Cardiac muscle cell (in vitro differentiated cells and primary cell): ENCODE measurements at regions not wholly inside any gene's neighbourhood (a gene's known extent, or its start where the extent isn't known, plus 50 kb on each side); places are given as distances from the start of the nearest gene placed in this dataset.
A peak's percentile ranks its signal among the peaks of the same experiment; 100 is the strongest.

Experiments
- DNase-seq, 2 donors: peaks; one replicate each; pipeline versions ENCODE4 v3.0.0 to v3.0.0-alpha.2; 2010 to 2017; ENCODE audit warnings: low read depth in 1 of 2, low spot score in 1 of 2
- H3K27ac ChIP-seq: fragments of 200-600 bp; sonication (generic); 2 replicates; pipeline ENCODE4 v1.5.1; 2016
- H3K27me3 ChIP-seq: fragments of 200-600 bp; sonication (generic); 2 replicates; pipeline ENCODE4 v1.6.0; 2016; ENCODE audit warnings: control low read depth
- H3K36me3 ChIP-seq: fragments of 200-600 bp; sonication (generic); 2 replicates; pipeline ENCODE4 v1.5.1; 2016; ENCODE audit warnings: control low read depth
- H3K4me1 ChIP-seq: fragments of 200-600 bp; sonication (generic); 2 replicates; pipeline ENCODE4 v1.8.1; 2017; ENCODE audit warnings: low read depth, mild to moderate bottlenecking, mixed run types
- H3K4me3 ChIP-seq: fragments of 200-600 bp; sonication (generic); 2 replicates; pipeline ENCODE4 v1.5.1; 2016; ENCODE audit warnings: mild to moderate bottlenecking
- H3K9me3 ChIP-seq: fragments of 200-600 bp; sonication (generic); 2 replicates; pipeline ENCODE4 v1.5.1; 2017; ENCODE audit warnings: low read depth, mild to moderate bottlenecking, control low read depth
- CTCF ChIP-seq: IDR thresholded peaks from 2 replicates; pipeline ENCODE4 v1.5.1; 2012; ENCODE audit warnings: low read depth, mild to moderate bottlenecking, low read length

GRCh38 chr6:134722200-134722870 lies 227.6 kb downstream of the ALDH8A1 start:
- Histone ChIP-seq H3K9me3 (no peaks in the 10 kb centered on the region), H3K36me3 (no peaks in the 10 kb centered on the region), H3K4me1 (peaks cover 18% of the 10 kb centered on the region), H3K27ac (no peak overlapping the region), H3K27me3 (no peaks in the 10 kb centered on the region), H3K4me3 (no peak overlapping the region)
- DNase-seq: no peak
- no peak for TF ChIP-seq CTCF

GRCh38 chr6:134721060-134721405 lies 228.9 kb downstream of the ALDH8A1 start:
- Histone ChIP-seq H3K27ac (peak overlapping the region; percentile 70), H3K9me3 (no peaks in the 10 kb centered on the region), H3K36me3 (no peaks in the 10 kb centered on the region), H3K4me1 (peaks cover 18% of the 10 kb centered on the region), H3K27me3 (no peaks in the 10 kb centered on the region), H3K4me3 (no peak overlapping the region)
- TF ChIP-seq CTCF: no peak
- DNase-seq: no peak

GRCh38 chr6:134720353-134721059 lies 229.4 kb downstream of the ALDH8A1 start:
- peak overlapping the region; percentile 70 for H3K27ac ChIP-seq
- H3K36me3 ChIP-seq: no peaks in the 10 kb centered on the region
- DNase-seq: peak in 1 of 2 donors; percentile 49
- H3K4me1 ChIP-seq: peaks cover 22% of the 10 kb centered on the region
- no peaks in the 10 kb centered on the region for H3K27me3 ChIP-seq
- no peak overlapping the region for H3K4me3 ChIP-seq
- TF ChIP-seq CTCF: no peak
- H3K9me3 ChIP-seq: no peaks in the 10 kb centered on the region

GRCh38 chr6:134719911-134720310 lies 230.0 kb downstream of the ALDH8A1 start:
- DNase-seq: no peak
- TF ChIP-seq CTCF: no peak
- Histone ChIP-seq H3K4me3 (no peak overlapping the region), H3K4me1 (peaks cover 27% of the 10 kb centered on the region), H3K27me3 (no peaks in the 10 kb centered on the region), H3K36me3 (no peaks in the 10 kb centered on the region), H3K9me3 (no peaks in the 10 kb centered on the region), H3K27ac (peak overlapping the region; percentile 70)

GRCh38 chr6:134719286-134719685 lies 230.6 kb downstream of the ALDH8A1 start:
- Histone ChIP-seq H3K36me3 (no peaks in the 10 kb centered on the region), H3K4me3 (no peak overlapping the region), H3K9me3 (no peaks in the 10 kb centered on the region), H3K27ac (no peak overlapping the region), H3K27me3 (no peaks in the 10 kb centered on the region), H3K4me1 (peaks cover 27% of the 10 kb centered on the region)
- DNase-seq: no peak
- no peak for TF ChIP-seq CTCF
